ENCODE measurements at regions not wholly inside any gene's neighbourhood (a gene's known extent, or its start where the extent isn't known, plus 50 kb on each side); places are given as distances from the start of the nearest gene placed in this dataset.

GRCh38 chr9:130785053-130785452, 50.0 kb upstream of the ABL1 start:
- no peak for ATAC-seq
- TF ChIP-seq CTCF (IDR thresholded peaks at IDR 0.05), result no peak
- Histone ChIP-seq H3K9me3 (peaks cover 9% of the 10 kb centered on the region), H3K27ac (no peak overlapping the region), H3K4me3 (no peak overlapping the region), H3K4me1 (peaks cover 24% of the 10 kb centered on the region), H3K27me3 (ENCODE audit: low read depth) (no peaks in the 10 kb centered on the region), H3K36me3 (no peaks in the 10 kb centered on the region)
- DNase-seq, result no peak
- intact Hi-C loops (cut with DNase I), result no loop called here
